ENCODE measurements at regions not wholly inside any gene's neighbourhood (a gene's known extent, or its start where the extent isn't known, plus 50 kb on each side); places are given as distances from the start of the nearest gene placed in this dataset.

- TF ChIP-seq SIN3A (conservative IDR thresholded peaks at IDR 0.05 in 1 of 2, IDR thresholded peaks at IDR 0.05 in 1 of 2; ENCODE audit: low read depth in 1 of 2, low read length in 2 of 2) (no peak), MAX (IDR thresholded peaks at IDR 0.05) (no peak), BACH1 (IDR thresholded peaks at IDR 0.05; ENCODE audit: low read length) (no peak), SP2 (IDR thresholded peaks at IDR 0.05; ENCODE audit: low read length) (no peak), EGR1 (IDR thresholded peaks at IDR 0.05; ENCODE audit: borderline replicate concordance, low read depth, low read length) (no peak)
Observed at GRCh38 chr3:117499189-117499870, 789.8 kb downstream of the TUSC7 start (continued).
